NCI-H2171 treated with DMSO at 0.1 percent for 48 hours (cell line): ENCODE measurements at regions not wholly inside any gene's neighbourhood (a gene's known extent, or its start where the extent isn't known, plus 50 kb on each side); places are given as distances from the start of the nearest gene placed in this dataset.
"Not testable (repeated sequence)": the region's sequence is repeated elsewhere in the genome, so short reads cannot be mapped to it uniquely, and the experiment has no call there.

ENCODE experiments used
- DNase-seq: peaks from one replicate; lab custom pipeline; 2025; lab: John Stamatoyannopoulos, UW

DNA sequence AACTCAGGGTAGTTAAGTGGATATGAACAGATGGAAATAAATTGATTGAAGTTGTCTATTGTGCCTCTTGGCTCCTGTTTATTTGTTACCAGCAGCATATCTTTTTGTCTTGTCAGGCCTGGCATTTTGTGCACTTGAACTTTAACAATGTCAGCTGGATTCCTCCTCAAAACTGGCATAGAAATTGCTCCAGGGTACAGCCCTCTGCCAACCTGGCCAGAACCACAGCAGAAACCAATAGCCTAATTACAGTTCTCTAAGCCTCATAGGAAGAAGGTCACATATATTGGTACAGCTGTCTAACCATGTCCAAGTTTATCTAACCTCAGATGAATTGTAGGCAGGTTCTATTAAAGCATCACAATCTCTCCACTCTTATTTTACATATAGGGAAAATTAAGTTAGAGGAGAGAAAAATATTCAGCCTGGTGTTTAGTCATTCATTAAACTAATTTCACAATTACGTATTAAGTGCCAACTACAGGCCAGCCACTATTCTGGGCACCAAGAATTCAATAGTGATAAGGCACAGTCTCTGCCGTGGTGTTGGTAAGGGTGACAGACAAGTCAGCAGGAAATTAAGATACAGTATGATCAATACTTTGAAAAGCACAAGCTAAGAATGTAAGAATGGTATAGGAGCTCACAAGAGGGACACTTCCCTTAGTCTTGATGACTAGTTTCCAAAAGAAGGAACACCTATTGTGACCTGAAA lies 452.9 kb upstream of the NECTIN3 start:
- no peak for DNase-seq

DNA sequence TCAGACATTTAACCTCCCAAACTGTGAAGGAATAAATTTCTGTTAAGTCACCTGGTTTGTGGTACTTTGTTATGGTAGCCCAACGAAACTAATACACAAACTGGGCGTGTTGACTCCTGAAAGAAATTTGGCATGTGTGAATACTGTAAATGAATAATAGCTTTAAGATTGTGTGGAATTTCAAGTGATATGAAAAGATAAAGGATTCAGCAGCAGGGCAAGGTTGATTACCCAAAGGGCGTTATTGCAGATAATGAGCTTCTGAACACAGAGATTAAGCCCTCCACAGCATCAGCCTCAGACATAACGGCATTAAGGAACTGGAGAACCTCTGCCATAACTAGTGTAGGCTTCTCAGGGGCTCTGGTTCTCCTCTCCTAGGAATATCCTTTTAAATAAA lies 451.5 kb upstream of the NECTIN3 start:
- DNase-seq = no peak

GRCh38 chr3:110623571-110623970 lies 448.0 kb upstream of the NECTIN3 start:
- no peak for DNase-seq

- DNase-seq = no peak
Observed at GRCh38 chr3:110624576-110624975, 447.0 kb upstream of the NECTIN3 start.

GRCh38 chr3:110625201-110625747 lies 446.3 kb upstream of the NECTIN3 start:
- no peak for DNase-seq

DNA sequence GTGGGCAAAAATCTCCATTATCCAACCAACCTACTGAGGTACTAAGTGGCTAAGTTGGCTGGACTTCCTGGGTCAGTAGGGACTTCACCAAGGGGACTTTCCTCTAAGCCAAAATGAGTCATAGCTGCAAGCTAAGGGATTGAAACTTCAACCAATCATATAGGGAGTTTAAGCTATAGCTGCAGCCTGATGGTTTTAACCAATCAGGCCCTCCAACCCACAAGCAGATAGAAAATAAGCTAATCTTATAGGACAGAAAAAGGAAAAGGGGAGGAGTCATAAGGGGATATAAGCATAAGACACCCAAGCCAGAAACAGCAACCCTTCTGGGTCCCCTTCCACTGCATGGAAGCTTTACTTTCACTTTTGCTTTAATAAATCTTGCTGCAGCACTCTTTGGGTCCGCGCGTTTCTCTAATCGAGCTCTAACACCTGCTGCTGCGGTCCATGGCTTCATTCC lies 444.9 kb upstream of the NECTIN3 start:
- not testable (repeated sequence) for DNase-seq

DNA sequence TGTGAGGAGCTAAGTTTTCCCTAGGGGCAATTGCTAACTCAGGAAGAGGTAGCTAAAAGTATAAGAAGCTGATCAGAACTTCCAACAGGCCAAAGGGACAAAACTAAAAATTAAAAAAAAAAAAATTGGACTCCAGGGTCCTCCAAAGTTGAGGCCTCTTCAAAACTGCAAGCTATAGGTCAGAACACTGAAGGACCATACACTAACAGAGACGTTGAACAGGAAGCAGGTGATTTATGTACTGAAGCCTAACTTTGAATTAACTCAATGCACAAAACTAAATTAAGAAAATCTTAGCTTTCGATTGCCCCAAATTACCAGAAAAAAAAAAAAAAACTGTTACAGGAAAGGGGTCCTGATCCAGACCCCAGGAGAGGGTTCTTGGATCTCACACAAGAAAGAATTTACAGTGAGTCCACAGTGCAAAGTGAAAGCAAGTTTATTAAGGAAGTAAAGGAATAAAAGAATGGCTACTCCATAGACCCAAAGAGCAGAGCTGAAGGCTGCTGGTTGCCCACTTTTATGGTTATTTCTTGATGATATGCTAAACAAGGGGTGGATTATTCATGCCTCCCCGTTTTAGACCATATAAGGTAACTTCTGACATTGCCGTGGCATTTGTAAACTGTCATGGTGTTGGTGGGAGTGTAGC lies 442.8 kb upstream of the NECTIN3 start:
- no peak for DNase-seq

- no peak for DNase-seq
Observed at GRCh38 chr3:110629917-110630316, 441.7 kb upstream of the NECTIN3 start.

DNA sequence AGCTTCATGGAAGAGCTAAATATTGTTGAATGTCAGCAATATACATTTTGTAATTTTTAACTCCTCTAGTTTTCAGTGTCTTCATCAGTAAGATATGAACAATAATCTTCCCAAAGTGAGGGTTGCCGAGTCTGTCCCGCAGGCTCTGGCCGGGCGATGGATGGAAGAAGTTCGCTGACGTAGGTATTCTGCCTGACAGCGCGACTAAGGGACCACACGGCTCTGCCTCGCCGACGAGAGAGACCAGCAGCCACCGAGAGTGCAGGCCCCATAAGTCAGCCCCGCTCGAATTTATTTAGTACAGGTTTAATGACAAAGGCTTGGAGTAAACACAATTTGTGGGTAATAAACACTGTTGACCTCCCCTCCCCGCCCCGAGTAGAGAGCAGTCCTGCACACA lies 427.4 kb upstream of the NECTIN3 start:
- DNase-seq = no peak

GRCh38 chr3:110646055-110646454 lies 425.6 kb upstream of the NECTIN3 start:
- no peak for DNase-seq

GRCh38 chr3:110646496-110646895 lies 425.1 kb upstream of the NECTIN3 start:
- no peak for DNase-seq

DNA sequence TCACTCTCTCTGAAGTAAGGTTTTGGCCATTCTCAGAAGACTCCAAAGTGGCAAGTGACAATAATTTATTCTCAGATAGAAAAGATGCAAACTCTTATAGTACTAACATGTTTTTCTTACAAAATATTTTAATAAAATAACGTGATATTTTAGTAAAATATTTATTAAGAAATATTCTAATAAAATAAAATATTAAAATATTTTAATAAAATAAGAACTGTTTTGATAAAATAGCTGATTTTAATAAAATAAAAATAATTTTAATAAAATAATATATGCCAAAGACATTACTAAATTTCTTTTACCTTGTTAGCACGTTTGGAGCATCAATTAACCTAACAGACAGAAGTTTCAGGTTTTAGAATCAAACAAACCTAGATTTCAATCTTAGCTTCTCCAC lies 424.0 kb upstream of the NECTIN3 start:
- DNase-seq = no peak

DNA sequence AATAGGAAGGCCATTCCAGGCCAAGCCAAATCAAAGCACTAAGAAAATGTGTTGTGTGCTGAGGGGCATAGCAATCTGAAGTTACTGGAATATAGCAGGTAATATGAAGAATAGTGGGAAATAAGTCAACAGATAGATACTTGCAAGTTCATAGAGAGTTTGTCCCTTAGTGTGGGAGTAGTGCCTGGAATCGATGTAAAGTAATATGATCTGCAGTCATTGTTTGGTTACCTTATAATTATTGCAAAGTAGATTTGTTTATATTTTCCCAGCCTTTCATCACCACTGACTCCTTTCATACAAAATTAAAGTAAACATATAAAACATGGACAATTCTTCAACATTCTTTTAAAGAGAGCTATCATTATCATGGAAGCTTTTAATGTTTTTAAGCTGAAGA lies 420.9 kb upstream of the NECTIN3 start:
- DNase-seq = no peak

DNA sequence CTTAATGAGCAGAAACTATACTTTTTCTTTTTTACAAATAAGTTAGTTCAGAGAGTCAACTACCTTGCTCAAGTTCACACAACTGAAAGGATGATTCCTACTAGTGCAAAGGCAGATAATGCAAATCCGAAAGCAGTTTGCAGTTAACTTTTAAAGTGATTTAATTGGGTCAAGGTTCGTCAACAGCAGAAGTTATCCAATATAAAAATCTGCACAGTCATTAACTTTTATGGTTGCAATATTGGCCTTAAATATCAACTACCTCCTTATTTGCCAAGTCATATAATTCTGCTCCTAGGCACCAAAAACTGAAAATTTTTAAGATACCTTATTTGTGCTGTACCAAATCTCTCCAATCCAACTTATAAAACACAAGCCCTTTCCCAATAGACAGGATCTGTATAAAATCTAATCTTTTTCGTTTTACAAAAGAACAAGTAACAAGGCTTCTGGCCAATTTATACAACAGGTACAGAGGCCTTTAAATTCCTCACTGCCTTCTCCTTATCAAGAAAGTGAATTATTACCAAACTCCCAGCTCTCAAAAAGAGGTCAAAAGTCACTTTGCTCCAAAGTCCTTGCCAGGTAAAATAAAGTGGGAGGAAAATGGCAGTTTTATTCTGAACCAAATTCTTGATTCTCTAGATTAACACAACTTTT lies 416.6 kb upstream of the NECTIN3 start:
- no peak for DNase-seq

- DNase-seq = no peak
Observed at GRCh38 chr3:110656394-110657025, 415.1 kb upstream of the NECTIN3 start.

DNA sequence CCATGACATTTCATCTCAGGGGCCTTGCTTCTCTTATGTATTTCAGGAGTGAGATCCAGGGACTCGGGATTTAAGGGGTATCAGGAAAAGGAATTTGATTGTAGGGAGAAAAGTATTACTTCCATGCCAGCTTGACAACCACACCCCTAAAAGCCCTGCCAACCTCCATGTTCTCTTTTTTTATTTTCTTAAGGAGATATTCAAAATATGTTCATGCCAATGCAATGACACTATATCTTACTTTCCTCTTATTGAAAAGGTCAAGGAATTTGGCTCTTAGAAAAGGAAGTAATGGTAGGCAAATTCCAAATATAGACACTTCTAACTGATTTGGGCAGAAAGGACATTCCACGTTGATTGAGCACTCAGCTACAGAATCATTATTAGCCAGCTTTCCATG lies 407.5 kb upstream of the NECTIN3 start:
- DNase-seq = no peak

DNA sequence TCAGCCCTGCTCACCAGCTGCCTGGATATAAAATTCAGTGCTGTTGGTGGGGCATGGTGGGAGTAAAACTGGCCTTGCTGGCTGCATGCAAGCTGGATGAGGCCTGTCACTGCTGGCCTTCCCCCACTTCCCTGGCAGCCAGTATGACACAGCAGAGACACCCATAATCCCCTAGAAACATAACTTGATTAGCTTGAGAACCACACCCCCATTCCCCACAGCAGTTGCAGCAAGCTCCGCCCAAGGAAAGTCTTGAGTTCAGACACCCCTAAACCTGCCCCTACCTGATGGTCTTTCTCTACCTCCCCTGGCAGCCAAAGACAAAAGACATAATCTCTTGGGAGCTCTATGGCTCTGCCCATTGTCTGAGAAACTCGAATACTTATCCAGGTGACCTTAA lies 405.1 kb upstream of the NECTIN3 start:
- DNase-seq = no peak

GRCh38 chr3:110667216-110667615 lies 404.4 kb upstream of the NECTIN3 start:
- DNase-seq = no peak

- DNase-seq = no peak
Observed at GRCh38 chr3:110670407-110670806, 401.2 kb upstream of the NECTIN3 start.

GRCh38 chr3:110677506-110677905 lies 394.1 kb upstream of the NECTIN3 start:
- no peak for DNase-seq

DNA sequence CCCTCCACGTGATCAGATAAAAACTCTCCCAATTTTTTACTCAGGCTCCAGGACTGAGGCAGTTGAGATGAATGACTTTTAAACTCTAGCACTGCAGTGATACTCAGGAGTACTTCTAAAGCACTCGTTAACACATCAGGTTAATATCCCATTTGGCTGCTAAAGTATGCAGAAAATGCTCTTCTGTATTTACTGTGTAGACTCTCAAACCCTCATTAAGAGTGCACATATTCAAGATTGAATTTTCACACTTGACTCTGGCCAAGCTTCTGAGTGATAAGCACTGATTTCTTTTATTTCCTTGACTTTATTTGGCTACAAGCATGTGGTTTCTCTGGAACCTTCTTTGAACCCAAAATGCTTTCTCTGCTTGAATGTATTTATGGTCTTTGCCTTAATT lies 392.3 kb upstream of the NECTIN3 start:
- no peak for DNase-seq

GRCh38 chr3:110680450-110680849 lies 391.2 kb upstream of the NECTIN3 start:
- no peak for DNase-seq

GRCh38 chr3:110684466-110684865 lies 387.1 kb upstream of the NECTIN3 start:
- DNase-seq = no peak
